Ovary (tissue), 7 donors: ENCODE measurements at regions not wholly inside any gene's neighbourhood (a gene's known extent, or its start where the extent isn't known, plus 50 kb on each side); places are given as distances from the start of the nearest gene placed in this dataset.

Experiments used
- DNase-seq, 5 donors: peaks; one replicate each; pipeline ENCODE4 v3.0.0-alpha.2; 2019 to 2020
- H3K27ac ChIP-seq, 2 donors: fragments of 200-600 bp; one replicate each; pipeline versions ENCODE4 v1.5.1 to v1.8.0; 2019 to 2022
- H3K27me3 ChIP-seq: fragments of 200-600 bp; one replicate; pipeline ENCODE4 v1.8.0; 2022
- H3K36me3 ChIP-seq: fragments of 200-600 bp; sonication (generic); one replicate; pipeline ENCODE4 v1.5.1; 2019
- H3K4me1 ChIP-seq: one replicate; pipeline ENCODE4 v1.8.1; 2013; ENCODE audit warnings: mild to moderate bottlenecking, moderate library complexity; ENCODE audit not compliant: insufficient read depth
- H3K4me3 ChIP-seq: fragments of 200-600 bp; sonication (generic); one replicate; pipeline ENCODE4 v1.5.1; 2017
- H3K9me3 ChIP-seq, 2 donors: fragments of 200-600 bp in 1 of 2; sonication (generic) in 1 of 2; one replicate each; pipeline versions ENCODE4 v1.5.1 to v1.8.1; 2013 to 2019; ENCODE audit warnings: mild to moderate bottlenecking in 1 of 2, moderate library complexity in 1 of 2
- EP300 ChIP-seq: sonication (generic); formaldehyde crosslinking; IDR thresholded peaks from one replicate; pipeline ENCODE4 v1.6.1; 2017; ENCODE audit warnings: antibody characterized with exemption
- POLR2A ChIP-seq: fragments of 450-650 bp; IDR thresholded peaks from one replicate; pipeline ENCODE4 v1.6.1; 2017; ENCODE audit warnings: antibody characterized with exemption, mild to moderate bottlenecking, moderate library complexity
- WGBS, 3 donors: extraction: QIAGEN DNeasy Blood & Tissue Kit in 1 of 3; methylation state at CpG; one replicate each; pipeline versions ENCODE4 v1.1.5 to v1.1.7; 2013 to 2017; 5-methylcytosine and 5-hydroxymethylcytosine counted together
- intact Hi-C, 4 donors: fragments of 100-400 bp; cut with DNase I; formaldehyde crosslinking; loops; one replicate each; pipeline versions ENCODE4 v1.11.0 to v1.15.1; 2022 to 2023
- TF ChIP-seq, protein P1 (sequence below), 3 donors: fragments of 450-650 bp in 2 of 3; fragments of 200-600 bp in 1 of 3; IDR thresholded peaks; one replicate each; pipeline versions ENCODE4 v1.5.1 to v1.8.0; 2016 to 2022; ENCODE audit warnings: antibody characterized with exemption in 3 of 3, mild to moderate bottlenecking in 1 of 3
- donor health status: DM: no; HTN: no; CAD: no; lungs with moderate emphysema.
- donor health status: DM: no; HTN: no; CAD: no.
- donor health status: Bipolar disorder and iron deficiency.
- donor health status: DM: no; HTN: no; CAD: no.
- donor health status: DM: yes; HTN: yes; CAD: no.

DNA sequence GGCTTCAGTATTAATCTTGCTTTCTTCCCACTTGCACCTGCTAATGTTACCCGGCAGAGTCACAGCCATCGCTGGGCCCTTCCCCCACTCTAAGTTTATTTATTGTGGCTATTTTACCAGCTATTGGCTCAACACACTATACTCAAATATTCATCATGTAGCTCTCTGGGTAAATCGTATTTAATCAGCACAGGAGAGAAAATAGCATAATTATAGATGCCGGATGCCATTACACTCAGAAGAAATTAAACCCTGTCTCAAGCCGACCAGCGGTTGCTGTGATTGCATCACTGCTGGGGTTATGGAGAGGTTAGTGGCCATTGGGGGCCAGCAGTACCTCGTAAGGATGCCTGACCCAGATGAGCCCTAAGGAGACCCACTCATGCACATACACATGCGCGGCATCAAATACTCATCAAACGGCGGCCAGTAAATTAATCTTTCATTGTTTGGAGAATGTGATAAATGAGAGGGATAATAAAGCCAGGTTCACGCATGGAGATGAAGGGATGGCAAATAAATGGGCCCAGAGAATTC is 269.5 kb upstream of the ZFHX3 start:
- H3K27ac ChIP-seq = no peak overlapping the region
- no peaks in the 10 kb centered on the region for H3K4me1 ChIP-seq
- DNase-seq = no peak
- H3K36me3 ChIP-seq = no peaks in the 10 kb centered on the region
- H3K27me3 ChIP-seq = no peaks in the 10 kb centered on the region
- no peak overlapping the region for H3K4me3 ChIP-seq
- TF ChIP-seq POLR2A = no peak
- H3K9me3 ChIP-seq = no peaks in the 10 kb centered on the region
- WGBS, 3 donors = 80 to 84% (median 81%) methylated on average over 12 of the region's 12 CpGs
- intact Hi-C loops = no loop called here

GRCh38 chr16:73315645-73316044 is 267.7 kb upstream of the ZFHX3 start:
- H3K9me3 ChIP-seq = no peaks in the 10 kb centered on the region
- no peaks in the 10 kb centered on the region for H3K27me3 ChIP-seq
- H3K36me3 ChIP-seq = no peaks in the 10 kb centered on the region
- no peak for TF ChIP-seq EP300
- TF ChIP-seq, protein P1, sequence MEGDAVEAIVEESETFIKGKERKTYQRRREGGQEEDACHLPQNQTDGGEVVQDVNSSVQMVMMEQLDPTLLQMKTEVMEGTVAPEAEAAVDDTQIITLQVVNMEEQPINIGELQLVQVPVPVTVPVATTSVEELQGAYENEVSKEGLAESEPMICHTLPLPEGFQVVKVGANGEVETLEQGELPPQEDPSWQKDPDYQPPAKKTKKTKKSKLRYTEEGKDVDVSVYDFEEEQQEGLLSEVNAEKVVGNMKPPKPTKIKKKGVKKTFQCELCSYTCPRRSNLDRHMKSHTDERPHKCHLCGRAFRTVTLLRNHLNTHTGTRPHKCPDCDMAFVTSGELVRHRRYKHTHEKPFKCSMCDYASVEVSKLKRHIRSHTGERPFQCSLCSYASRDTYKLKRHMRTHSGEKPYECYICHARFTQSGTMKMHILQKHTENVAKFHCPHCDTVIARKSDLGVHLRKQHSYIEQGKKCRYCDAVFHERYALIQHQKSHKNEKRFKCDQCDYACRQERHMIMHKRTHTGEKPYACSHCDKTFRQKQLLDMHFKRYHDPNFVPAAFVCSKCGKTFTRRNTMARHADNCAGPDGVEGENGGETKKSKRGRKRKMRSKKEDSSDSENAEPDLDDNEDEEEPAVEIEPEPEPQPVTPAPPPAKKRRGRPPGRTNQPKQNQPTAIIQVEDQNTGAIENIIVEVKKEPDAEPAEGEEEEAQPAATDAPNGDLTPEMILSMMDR (IDR thresholded peaks at IDR 0.05) = no peak
- TF ChIP-seq POLR2A = no peak
- no peak overlapping the region for H3K27ac ChIP-seq
- no peak overlapping the region for H3K4me3 ChIP-seq
- H3K4me1 ChIP-seq = no peaks in the 10 kb centered on the region
- intact Hi-C loops = no loop called here
- DNase-seq = no peak
- WGBS, 3 donors = 66 to 74% (median 66%) methylated on average over 7 of the region's 7 CpGs

DNA sequence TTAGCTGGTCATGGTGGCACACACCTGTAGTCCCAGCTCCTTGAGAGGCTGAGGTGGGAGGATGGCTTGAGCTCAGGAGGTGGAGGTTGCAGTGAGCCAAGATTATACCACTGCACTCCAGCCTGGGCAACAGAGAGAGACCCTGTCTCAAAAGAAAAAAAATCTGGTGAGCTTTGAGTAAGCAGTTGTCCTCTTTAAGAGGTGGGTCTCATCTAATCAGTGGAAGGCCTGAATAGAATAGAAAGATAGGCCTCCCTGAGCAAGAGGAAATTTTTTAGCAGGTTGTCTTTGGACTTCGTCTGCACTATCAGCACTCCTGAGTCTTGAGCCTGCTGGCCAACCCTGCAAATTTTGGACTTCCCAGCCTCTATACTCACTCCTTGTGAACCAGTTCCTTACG is 266.0 kb upstream of the ZFHX3 start:
- 74 to 92% (median 87%) methylated on average over 2 of the region's 2 CpGs for WGBS, 3 donors
- no peak overlapping the region for H3K4me3 ChIP-seq
- intact Hi-C loops = no loop called here

GRCh38 chr16:73311857-73312723 is 264.2 kb upstream of the ZFHX3 start:
- intact Hi-C loops = no loop called here
- Histone ChIP-seq H3K27ac (no peak overlapping the region), H3K9me3 (no peaks in the 10 kb centered on the region), H3K4me3 (no peak overlapping the region), H3K36me3 (no peaks in the 10 kb centered on the region), H3K27me3 (no peaks in the 10 kb centered on the region), H3K4me1 (no peaks in the 10 kb centered on the region)
- DNase-seq = no peak
- TF ChIP-seq POLR2A = no peak
- TF ChIP-seq, protein P1 (IDR thresholded peaks at IDR 0.05) = no peak
- TF ChIP-seq EP300 = no peak
- 69 to 77% (median 70%) methylated on average over 10 of the region's 10 CpGs for WGBS, 3 donors

More for the DNA sequence above, 266.0 kb upstream of the ZFHX3 start:
- no peak for DNase-seq
- no peaks in the 10 kb centered on the region for H3K27me3 ChIP-seq
- H3K9me3 ChIP-seq = no peaks in the 10 kb centered on the region
- TF ChIP-seq, protein P1 (IDR thresholded peaks at IDR 0.05) = no peak
- no peak for TF ChIP-seq POLR2A
- no peak for TF ChIP-seq EP300
- no peaks in the 10 kb centered on the region for H3K4me1 ChIP-seq
- no peaks in the 10 kb centered on the region for H3K36me3 ChIP-seq
- H3K27ac ChIP-seq = no peak overlapping the region

GRCh38 chr16:73308771-73309170 is 260.8 kb upstream of the ZFHX3 start:
- TF ChIP-seq EP300 = no peak
- no peak for TF ChIP-seq POLR2A
- TF ChIP-seq, protein P1 (IDR thresholded peaks at IDR 0.05) = no peak
- intact Hi-C loops = no loop called here
- H3K4me3 ChIP-seq = no peak overlapping the region

More at GRCh38 chr16:73308771-73309170, 260.8 kb upstream of the ZFHX3 start:
- Histone ChIP-seq H3K4me1 (no peaks in the 10 kb centered on the region), H3K27me3 (no peaks in the 10 kb centered on the region), H3K9me3 (no peaks in the 10 kb centered on the region), H3K36me3 (no peaks in the 10 kb centered on the region), H3K27ac (no peak overlapping the region)
- DNase-seq = no peak
